Stromal cell of bone marrow (primary cell): ENCODE measurements at regions not wholly inside any gene's neighbourhood (a gene's known extent, or its start where the extent isn't known, plus 50 kb on each side); places are given as distances from the start of the nearest gene placed in this dataset.

Source experiments
- DNase-seq: peaks from one replicate; pipeline ENCODE4 v3.0.0-alpha.2; 2012; ENCODE audit warnings: low read depth

DNA sequence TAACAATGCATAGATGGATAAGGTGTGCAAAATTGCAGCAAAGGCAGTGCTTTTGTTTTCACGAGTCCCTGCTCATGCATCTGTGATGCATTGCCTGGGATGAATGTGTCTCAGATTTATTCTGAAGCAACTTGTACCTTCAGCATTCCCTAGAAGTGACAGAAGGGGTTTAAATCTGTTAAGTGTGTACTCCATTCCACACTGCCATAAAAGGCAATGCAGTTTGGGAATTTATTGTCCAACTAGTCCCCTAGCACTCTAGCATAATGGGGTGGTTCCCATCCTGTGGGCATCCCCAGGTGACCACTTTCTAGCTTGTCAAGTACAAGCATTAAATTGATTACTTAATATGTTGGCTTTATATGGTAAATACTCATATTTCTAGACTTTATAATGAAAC, 306.5 kb upstream of the CBLB start:
- DNase-seq: no peak

DNA sequence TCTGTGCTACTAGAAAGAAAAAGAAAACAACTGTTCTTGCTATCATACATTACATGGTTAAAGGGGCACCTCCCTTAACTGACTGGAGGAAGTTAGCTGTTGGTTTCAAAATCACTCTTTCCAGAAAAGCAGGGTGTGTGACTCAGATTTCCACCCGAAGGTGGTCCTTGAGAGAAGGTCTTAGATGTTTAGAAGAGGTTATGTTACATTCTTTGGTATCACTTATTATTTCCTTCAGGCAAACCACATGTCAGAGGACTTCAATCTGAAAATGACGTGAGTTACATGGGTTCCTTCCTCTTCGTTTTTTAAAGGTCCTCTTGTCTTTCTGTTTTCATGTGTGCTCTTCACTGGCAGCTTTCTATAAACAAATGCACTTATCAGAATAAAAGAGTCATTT, 307.9 kb upstream of the CBLB start:
- no peak for DNase-seq

DNA sequence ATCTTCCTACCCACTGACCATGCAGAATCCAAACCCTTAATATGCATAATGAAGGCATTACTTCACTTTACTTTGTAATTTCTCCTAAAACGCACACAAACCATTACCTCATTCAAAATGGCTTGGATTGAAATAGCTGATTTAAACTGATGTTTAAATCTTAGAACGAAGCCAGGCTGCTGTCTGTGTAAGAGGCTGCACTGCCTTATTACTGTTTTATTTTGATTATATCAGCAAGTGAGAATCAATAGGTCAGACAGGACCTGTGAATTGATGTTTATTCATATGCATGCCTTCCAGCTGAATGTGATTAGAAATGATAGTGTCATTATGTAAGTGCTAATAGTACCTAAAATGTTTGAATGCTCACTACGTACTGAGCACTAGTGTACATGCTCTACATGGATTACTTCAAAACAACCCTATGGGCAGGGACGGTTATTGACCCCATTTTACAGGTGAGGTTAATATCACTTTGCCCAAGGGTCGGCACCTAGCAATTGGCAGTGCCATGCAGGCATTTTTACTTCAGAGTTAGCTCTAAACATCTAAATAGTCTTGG, 314.2 kb upstream of the CBLB start:
- DNase-seq: no peak

DNA sequence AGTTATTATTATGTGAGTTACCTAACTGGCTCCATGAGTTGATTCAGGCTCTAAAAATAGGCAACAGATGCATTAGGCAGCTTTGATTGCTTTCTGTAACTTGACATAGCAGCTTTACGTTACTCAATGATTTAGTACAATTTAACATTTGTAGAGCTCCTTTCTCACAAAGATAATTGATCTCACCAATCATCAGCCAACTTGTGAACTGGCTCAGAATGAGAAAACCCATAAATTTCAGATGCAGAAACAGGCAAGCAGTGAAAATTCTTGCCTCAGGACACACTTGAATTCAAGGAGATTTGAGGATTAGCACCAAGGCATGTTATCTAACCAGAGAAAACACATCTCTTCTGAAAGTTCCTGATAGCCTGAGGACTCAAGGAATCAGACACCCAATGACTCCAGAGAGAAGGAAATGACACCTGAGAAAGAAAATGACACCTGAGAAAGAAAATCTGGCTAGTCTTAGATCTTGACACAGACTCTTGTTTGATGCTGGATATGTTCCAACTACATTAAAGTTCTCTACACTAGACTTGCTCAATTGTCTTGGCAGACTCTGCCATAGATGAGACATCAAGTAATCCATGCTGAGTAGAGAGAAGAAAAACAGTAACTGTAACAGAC, 315.1 kb upstream of the CBLB start:
- peak; percentile 93 for DNase-seq

DNA sequence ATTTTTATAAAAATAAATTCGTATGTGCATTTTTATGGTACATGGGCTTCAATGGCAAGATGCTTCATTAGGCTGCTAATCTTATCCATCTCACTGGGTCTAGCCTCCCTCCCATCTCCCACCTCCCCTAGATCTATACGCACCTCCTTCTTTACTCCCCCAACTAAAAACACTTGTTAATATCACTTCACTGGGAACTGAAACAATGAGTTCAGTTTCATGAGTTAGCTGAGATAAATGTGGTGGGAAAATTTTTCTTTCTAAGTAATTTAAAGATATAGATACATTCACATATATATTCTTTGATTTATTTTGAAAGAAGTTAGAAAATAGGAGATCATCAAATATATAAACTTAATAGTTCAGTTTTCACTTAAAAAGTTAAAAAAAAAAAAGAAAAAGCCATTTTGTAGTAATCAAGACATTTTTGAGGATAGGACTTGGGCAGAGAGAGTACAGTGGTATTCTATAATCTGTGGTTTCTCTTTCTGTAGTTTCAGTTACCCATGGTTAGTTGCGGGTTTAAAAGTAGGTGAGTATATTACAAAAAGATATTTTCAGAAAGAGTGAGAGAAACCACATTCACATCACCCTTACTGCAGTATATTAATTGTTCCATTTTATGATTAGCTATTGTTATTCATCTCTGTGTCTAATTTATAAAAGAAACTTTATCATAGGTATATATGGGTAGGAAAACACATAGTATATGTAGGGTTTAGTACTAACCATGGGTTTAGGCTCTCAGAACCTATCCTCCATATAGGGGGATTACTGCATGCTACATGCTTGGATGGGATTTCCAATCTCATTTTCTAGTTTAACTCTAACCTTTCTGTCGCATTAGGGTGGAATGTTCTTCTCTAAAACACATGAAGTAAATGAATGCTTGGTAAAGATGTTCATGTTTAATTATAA, 316.0 kb upstream of the CBLB start:
- DNase-seq: no peak

DNA sequence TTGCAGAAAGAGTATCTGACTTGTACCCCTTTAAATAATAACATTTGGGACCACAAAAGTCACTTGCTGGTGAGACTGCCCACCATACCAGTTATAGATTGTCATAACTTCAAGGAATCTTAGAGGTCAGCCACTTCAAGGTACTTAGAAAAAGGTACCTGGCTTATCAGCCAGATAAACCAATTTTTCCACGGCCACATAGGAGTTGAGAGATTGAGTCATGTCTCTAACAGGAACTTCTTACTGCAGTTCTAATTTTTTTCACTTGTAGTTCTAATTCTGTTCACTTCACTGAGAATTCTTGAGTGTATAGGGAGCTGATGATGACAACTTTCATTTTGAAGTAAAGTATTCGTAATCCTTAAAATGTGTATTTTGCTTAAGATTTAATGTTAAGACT, 317.1 kb upstream of the CBLB start:
- no peak for DNase-seq

DNA sequence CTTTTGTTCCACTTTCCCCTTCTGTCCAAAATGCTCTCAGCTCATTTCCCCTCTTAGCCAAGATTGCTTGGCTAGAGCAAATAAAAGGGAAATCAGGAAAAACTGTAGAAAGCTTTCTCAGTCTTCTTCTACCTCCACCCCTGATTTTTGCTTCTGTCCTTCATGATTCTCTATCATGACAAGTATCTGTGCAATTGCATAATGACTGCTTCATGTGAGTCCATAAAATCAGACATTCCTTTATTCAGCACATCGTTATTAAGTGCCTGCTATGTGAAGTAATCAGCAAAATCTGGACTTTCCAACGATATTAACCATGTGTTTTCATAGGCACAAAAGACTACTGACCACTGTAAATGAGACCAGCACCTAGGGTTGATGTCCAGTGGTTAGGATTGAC, 321.5 kb upstream of the CBLB start:
- no peak for DNase-seq

DNA sequence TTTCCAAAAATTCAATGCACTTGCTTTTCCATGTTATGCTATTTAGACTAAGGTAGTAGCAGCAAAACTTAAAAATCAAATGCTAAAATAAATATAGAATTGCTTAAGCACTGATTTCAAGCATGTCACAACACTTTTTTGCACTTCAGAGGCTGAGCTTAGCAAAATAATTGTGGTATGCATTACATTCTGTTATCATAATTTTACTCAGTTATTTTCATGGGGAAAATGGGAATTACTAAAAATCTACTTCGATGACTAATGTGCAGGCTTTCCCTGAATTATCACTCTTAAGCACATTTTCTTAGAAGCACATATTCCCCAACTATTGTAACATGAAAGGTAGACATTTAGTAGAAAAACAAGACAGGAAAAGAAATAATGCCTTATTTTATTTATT, 322.4 kb upstream of the CBLB start:
- DNase-seq: no peak

DNA sequence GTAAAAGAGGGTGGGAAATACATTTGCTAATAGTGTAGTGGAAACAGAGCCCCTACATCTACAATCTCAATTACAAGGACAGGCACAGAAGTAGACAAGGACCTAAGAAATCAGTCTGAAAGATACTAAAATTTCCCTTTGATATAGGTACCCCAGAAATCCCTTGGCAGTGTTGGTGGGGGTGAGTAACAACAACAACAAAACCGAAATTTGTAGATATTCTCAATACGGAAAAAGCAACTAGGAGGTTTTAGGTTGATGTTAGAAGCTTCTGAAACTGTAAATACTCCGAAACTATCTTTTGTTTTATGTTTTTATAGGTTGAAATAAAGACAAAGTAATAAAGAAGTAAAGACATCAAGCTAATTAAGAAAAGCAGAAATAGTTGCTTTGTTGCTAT, 323.1 kb upstream of the CBLB start:
- DNase-seq: no peak

DNA sequence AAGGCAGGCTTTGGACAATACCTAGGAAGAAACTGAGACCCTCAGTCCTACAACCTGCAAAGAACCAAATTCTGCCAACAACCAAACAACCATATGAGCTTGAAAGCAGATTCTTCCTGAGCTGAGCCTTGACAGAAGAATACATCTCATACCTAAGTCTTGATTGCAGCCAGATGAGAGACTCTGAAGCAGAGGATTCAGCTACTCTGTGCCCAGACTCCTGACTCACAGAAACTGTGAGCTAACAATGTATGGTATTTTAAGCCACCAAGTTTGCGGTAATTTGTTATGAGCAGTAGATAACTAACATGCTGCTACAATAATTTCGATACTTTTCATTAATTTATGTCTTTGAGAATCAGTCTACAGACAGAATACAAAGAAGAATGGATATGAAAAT, 325.1 kb upstream of the CBLB start:
- no peak for DNase-seq

DNA sequence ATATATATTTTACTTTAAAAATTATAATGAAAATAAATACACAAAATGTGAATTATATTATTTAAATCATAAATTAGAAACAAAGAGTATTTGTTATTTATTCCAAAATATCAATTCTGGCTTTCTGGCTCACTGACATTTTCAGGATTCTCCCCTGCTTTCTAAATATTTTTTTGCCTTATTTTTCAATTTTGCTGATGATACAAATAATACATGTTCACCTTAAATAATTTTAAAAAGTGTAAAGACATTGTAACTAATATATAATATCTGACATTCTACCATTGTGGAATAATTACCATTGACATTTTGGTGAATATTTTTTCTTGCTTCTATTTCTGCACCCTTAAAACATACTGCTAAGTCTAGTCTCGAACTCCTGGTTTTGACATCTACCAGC, 325.9 kb upstream of the CBLB start:
- no peak for DNase-seq

DNA sequence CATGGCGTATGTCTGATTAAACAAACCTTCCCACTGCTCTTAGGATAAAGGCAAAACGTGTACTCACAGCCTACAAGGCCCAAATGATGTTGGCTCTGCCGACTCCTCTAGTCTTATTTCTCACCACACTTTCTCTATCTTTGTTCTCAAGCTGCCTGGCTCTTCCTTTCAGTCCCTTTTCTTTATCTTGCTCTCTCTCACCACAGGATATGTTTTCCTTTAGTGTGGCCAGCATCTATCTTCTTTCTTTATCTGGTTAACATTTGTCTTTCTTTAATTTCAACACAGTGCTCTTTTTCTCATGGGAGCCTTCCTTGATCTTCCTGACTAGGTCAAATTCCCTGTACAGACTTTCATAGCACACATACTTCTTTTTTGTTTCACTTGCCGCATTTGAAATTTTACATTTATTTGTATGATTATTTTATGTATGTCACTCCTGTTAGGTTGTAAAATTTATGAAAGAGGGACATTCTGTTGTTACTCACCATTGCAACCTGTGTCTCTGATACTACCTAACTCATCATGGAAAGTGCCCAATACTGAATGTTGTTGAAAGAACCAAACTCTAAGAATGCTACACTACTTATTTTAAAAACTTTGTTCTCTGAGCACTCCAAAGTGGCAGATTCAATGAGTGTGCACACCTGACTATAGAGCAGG, 328.9 kb upstream of the CBLB start:
- no peak for DNase-seq

DNA sequence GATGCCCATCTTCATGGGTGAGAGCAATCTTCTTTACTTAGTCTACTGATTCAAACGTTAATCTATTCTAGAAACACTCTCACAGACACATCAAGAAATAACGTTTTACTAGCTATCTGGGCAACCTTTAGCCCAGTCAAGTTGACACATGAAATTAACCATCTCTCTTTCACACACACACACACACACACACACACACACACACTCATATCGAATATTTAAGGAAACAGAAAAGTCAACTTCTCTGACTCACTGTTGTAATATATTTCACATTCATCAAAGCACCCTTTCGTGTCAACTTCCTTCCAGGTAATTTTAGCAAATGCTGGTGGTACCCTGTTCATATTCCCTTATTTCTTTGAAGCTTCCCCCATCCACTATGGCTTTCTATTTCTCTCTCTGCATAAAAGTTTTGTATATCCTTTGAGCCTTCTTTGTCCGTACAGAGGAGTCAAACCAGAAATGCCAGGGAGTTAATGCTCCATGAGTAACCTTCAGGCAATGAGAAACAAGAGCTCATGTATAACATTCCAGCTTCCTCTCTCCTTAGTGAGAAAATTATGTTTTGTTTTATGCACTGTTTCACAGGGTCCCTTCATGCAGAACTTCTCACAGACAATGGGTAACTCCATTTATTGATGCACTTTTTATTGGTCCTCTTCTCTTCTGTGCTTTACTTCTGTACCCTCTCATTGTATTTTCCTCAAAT, 335.5 kb upstream of the CBLB start:
- no peak for DNase-seq

DNA sequence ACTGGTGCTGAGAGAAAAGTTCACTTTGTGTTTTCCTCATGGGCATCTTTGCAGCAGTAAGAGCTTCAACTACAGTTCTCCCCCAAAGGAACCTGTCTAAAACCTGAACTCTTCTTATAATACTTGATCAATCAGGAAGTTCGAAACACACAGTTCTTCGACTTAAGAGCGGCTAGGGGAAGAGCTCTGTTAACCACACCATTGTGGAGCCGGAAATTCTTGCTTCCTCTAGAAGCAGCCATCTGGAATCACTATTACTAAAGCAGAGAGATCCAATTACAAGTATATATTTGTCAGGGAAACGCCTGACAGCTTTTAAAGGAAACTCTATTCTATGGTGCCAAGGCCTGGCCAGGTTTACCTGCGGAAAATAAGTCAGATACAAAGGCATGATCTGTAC, 337.3 kb upstream of the CBLB start:
- DNase-seq: no peak

DNA sequence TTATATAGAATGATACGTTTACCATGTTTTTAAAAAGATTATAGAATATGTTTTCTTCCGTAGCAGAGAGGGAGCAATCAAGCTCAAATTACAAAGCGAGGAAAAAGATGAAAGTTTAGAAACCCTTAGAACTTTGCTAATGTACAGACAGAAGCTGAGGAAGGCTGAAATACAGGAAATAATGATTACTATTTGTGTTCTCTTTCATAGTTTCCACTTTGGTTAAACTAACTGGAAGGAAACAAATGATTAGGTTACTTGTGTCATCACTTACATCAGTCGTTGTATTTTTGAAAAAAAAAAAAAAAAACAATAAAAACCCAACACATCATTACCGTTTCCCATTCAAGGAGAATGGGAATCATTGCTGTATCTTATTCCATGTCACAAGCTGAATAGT, 337.8 kb upstream of the CBLB start:
- DNase-seq: no peak

DNA sequence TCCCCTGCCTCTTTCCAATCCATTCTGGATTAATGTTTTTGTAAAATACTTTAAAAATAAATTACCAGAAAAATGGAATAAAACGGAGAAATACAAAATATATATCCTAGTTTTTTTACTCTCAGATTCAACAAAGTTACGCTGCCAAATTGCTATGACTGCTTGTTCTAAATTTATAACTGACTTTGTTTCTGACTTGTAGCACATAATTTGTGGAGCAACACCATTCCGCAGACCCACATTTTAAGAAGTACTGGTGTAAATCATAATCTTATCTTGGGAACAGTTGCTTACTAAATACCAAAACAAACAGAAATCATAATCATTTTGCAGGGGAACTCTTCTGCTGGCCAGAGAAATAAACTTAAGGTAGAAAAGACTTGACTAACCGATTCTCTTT, 339.4 kb upstream of the CBLB start:
- DNase-seq: no peak

DNA sequence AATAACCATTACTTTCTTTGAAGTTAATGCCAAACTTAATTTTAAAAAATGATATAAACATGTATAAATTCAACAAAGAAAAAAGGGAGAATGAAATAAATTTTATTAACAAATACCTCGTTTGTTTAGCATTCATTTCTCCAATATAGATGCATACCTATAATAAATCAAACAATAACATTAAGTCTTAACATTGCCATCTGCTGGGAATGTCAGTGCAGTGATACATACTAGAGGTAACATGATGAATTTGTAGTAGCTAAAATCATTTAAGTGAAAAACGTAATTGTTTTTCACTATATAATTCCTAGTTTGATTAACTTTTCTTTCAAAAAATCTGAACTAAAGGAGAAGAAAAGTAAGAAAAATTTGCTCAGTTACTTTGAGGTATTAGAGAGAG, 340.2 kb upstream of the CBLB start:
- no peak for DNase-seq

DNA sequence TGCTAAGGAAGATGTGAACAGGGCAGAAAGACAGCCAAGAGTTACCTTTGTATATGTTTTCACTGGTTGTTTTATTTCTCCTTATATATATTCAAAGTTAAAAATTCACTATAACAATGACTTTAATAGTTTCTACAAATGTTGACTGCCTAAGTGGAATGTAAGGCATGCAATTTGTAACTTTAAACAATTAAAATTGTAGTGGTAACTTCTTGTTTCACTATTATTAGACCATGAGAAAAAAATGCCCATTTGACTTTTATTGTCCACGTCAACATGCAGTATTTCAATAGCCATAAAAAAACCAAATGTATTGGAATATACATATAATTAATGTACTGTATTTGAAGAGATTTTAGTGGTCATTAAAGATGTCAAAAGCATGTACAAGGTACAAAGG, 340.7 kb upstream of the CBLB start:
- no peak for DNase-seq

DNA sequence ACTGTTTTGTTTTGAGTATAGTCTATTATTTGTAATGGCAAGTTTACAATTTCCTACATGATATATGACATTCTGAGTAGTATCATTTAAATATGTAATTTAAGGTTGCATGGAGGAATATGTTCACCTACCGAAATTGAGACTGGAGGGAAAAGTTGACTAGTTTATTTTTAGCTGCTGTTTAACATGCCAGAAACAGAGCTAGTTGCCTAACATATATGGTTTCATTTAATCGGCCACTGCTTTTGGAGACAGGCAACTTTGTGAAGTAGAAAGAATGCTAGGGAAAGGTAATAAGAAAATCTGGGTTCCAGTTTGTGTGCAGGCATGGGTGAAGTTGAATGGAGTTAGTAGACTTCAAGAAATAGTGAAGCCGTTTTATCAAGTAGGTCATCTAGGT, 342.1 kb upstream of the CBLB start:
- DNase-seq: no peak

DNA sequence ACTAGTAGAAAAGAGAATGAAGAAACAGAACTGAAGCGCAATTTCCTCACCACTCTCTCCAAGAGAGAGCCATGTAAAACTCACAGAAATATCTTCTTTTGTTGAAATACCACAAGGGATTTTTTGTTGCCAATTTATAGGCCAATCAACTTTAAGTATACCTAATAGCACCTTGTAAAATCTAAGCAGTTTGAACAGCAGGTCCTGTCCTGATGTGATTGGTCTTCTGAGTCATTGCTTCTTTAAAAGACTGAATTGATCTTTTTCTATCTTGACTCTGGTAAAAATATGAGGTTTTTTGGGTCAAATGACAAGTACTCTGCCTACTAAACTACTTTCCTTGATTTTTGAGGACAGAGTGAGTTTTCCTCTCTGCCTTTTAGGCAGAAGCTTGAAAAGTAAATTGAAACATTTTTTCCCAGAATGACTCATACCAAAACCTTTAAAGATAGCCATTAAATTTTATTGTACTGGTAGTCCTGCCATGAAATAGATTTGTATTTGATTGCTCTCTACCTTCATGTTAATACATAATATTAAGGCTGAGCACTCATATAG, 343.9 kb upstream of the CBLB start:
- DNase-seq: no peak

DNA sequence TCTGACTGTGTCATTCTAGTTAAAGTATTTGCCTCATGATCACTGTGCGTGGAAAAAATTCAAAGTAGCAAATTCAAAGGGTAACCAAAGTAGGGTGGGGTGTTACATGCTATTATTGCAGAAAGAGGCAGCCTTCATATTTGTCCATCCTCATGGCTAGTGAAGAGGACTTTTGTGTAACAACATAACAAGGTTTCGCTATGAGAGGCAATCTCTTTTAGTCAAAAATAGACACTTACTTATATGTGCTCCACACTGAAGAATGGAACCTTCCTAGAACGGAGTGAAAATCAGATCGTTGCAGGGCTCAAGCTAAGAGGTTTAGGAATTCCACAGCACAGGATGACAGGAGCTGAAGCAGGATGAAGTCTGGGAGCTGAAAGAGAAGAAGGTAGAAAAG, 345.1 kb upstream of the CBLB start:
- no peak for DNase-seq

DNA sequence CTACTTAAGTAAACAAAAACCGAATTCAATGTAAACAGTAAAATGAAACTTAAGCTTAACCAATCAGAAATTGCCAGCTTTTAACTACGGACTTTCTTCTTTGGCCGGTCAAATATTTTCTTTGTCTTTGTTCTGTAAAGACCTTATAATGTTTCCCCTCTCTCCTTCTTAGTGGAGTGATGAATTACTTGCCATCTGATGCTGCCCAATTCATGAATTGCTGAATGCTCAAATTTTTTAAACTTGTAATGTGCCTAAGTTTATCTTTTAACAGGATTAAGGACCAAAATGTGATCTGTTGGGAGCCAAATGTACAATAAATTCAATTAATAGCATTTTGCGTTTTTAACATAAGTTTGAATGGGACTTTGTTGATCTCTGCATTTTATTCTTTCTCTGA, 345.8 kb upstream of the CBLB start:
- DNase-seq: no peak
